Activated CD8-positive, alpha-beta memory T cell treated with anti-CD3 and anti-CD28 coated beads, Interleukin-2, amount 50 U/mL, for 4 hours (primary cell): ENCODE measurements at regions not wholly inside any gene's neighbourhood (a gene's known extent, or its start where the extent isn't known, plus 50 kb on each side); places are given as distances from the start of the nearest gene placed in this dataset.

Source experiments
- DNase-seq: peaks from one replicate; pipeline ENCODE4 v3.0.0-alpha.2; 2020

- DNase-seq = no peak
Measured at GRCh38 chr6:156508923-156509322, 268.3 kb upstream of the ARID1B start.

- no peak for DNase-seq
Measured at GRCh38 chr6:156508126-156508525, 269.1 kb upstream of the ARID1B start.

- no peak for DNase-seq
Measured at GRCh38 chr6:156507656-156508055, 269.5 kb upstream of the ARID1B start.

- DNase-seq = no peak
Measured at GRCh38 chr6:156507106-156507505, 270.1 kb upstream of the ARID1B start.

GRCh38 chr6:156502969-156503504 is 274.1 kb upstream of the ARID1B start:
- no peak for DNase-seq

- DNase-seq = no peak
Measured at GRCh38 chr6:156497618-156498017, 279.6 kb upstream of the ARID1B start.

GRCh38 chr6:156487877-156488276 is 289.3 kb upstream of the ARID1B start:
- no peak for DNase-seq

GRCh38 chr6:156485150-156485549 is 292.0 kb upstream of the ARID1B start:
- no peak for DNase-seq

- DNase-seq = no peak
Measured at GRCh38 chr6:156474507-156475120, 302.6 kb upstream of the ARID1B start.

GRCh38 chr6:156471000-156471399 is 306.2 kb upstream of the ARID1B start:
- no peak for DNase-seq

GRCh38 chr6:156464100-156464878 is 312.9 kb upstream of the ARID1B start:
- no peak for DNase-seq

GRCh38 chr6:156461647-156462046 is 315.5 kb upstream of the ARID1B start:
- DNase-seq = no peak

GRCh38 chr6:156457601-156458000 is 319.6 kb upstream of the ARID1B start:
- no peak for DNase-seq

- DNase-seq = no peak
Measured at GRCh38 chr6:156455847-156456246, 321.3 kb upstream of the ARID1B start.

GRCh38 chr6:156454867-156455266 is 322.3 kb upstream of the ARID1B start:
- no peak for DNase-seq

GRCh38 chr6:156451726-156452125 is 325.5 kb upstream of the ARID1B start:
- no peak for DNase-seq

GRCh38 chr6:156451088-156451487 is 326.1 kb upstream of the ARID1B start:
- no peak for DNase-seq

GRCh38 chr6:156450421-156450820 is 326.8 kb upstream of the ARID1B start:
- DNase-seq = no peak

GRCh38 chr6:156449569-156449968 is 327.6 kb upstream of the ARID1B start:
- DNase-seq = no peak

- no peak for DNase-seq
Measured at GRCh38 chr6:156449128-156449527, 328.1 kb upstream of the ARID1B start.

GRCh38 chr6:156448579-156448978 is 328.6 kb upstream of the ARID1B start:
- DNase-seq = no peak

GRCh38 chr6:156440688-156441087 is 336.5 kb upstream of the ARID1B start:
- DNase-seq = no peak

- DNase-seq = no peak
Measured at GRCh38 chr6:156438350-156438923, 338.7 kb upstream of the ARID1B start.
